H1 (cell line): ENCODE measurements at regions not wholly inside any gene's neighbourhood (a gene's known extent, or its start where the extent isn't known, plus 50 kb on each side); places are given as distances from the start of the nearest gene placed in this dataset.

Source experiments
- ATF3 ChIP-seq: IDR thresholded peaks from 2 replicates; pipeline ENCODE4 v1.6.1; 2011; ENCODE audit warnings: low read depth, mild to moderate bottlenecking, low read length; ENCODE audit not compliant: insufficient read depth
- CBX5 ChIP-seq: fragments of 300-800, 300-1000 bp; sonication (generic); IDR thresholded peaks from 2 replicates; pipeline ENCODE4 v1.7.1; 2016; ENCODE audit warnings: antibody characterized with exemption, low read length, low read depth
- CBX8 ChIP-seq: fragments of 300-800, 300-1000 bp; sonication (generic); IDR thresholded peaks from 2 replicates; pipeline ENCODE4 v1.7.1; 2016; ENCODE audit warnings: low read depth, low read length, borderline replicate concordance
- CEBPB ChIP-seq: IDR thresholded peaks from 2 replicates; pipeline ENCODE4 v1.6.1; 2012; ENCODE audit warnings: low read depth, low read length
- CHD1 ChIP-seq: IDR thresholded peaks from 2 replicates; pipeline ENCODE4 v1.6.1; 2012; ENCODE audit warnings: low read depth, low read length, improper control_type of control experiment
- CHD2 ChIP-seq: IDR thresholded peaks from 2 replicates; pipeline ENCODE4 v1.6.1; 2012; ENCODE audit warnings: low read length, improper control_type of control experiment
- CTCF ChIP-seq, 3 experiments: IDR thresholded peaks; 1 replicate in 2 of 3; 2 replicates in 1 of 3; pipeline versions ENCODE4 v1.5.1 to v1.6.1; 2011; ENCODE audit warnings: low read length in 3 of 3, mild to moderate bottlenecking in 3 of 3, inconsistent platforms in 2 of 3, low read depth in 1 of 3, moderate library complexity in 1 of 3; ENCODE audit not compliant: insufficient read depth in 1 of 3; ENCODE audit errors: control extremely low read depth in 1 of 3
- EZH2 ChIP-seq: fragments of 200-600 bp; sonication (generic); IDR thresholded peaks from 2 replicates; pipeline ENCODE4 v1.7.1; 2012; ENCODE audit warnings: low read depth, mild to moderate bottlenecking, moderate library complexity, low read length, inconsistent platforms; ENCODE audit not compliant: severe bottlenecking
- MAX ChIP-seq: IDR thresholded peaks from 2 replicates; pipeline ENCODE4 v1.6.1; 2012; ENCODE audit warnings: inconsistent platforms
- NRF1 ChIP-seq: IDR thresholded peaks from 2 replicates; pipeline ENCODE4 v1.6.1; 2011; ENCODE audit warnings: mild to moderate bottlenecking, low read depth, low read length, improper control_type of control experiment
- POLR2AphosphoS5 ChIP-seq: IDR thresholded peaks from 2 replicates; pipeline ENCODE4 v1.6.1; 2011; ENCODE audit warnings: low read depth, low read length
- RAD21 ChIP-seq, 2 experiments: IDR thresholded peaks in 1 of 2; conservative IDR thresholded peaks in 1 of 2; 2 replicates each; pipeline ENCODE4 v1.6.1; 2011; ENCODE audit warnings: low read depth in 2 of 2, low read length in 2 of 2, improper control_type of control experiment in 1 of 2, inconsistent platforms in 1 of 2, mild to moderate bottlenecking in 1 of 2, moderate library complexity in 1 of 2
- RNF2 ChIP-seq: fragments of 200-900, 300-1000 bp; sonication (generic); IDR thresholded peaks from 2 replicates; pipeline ENCODE4 v1.7.1; 2016; ENCODE audit warnings: borderline replicate concordance, low read depth, mild to moderate bottlenecking, antibody characterized with exemption, low read length; ENCODE audit not compliant: poor library complexity, severe bottlenecking; ENCODE audit errors: missing control alignments
- USF2 ChIP-seq: IDR thresholded peaks from 2 replicates; pipeline ENCODE4 v1.6.1; 2011; ENCODE audit warnings: low read length, improper control_type of control experiment

- TF ChIP-seq POLR2AphosphoS5: no peak
- no peak for TF ChIP-seq CBX8
- TF ChIP-seq EZH2: no peak
- no peak for TF ChIP-seq CTCF (IDR thresholded peaks at IDR 0.05; ENCODE audit: control extremely low read depth in 1 of 3, insufficient read depth in 1 of 3, low read depth in 1 of 3, low read length in 3 of 3)
- no peak for TF ChIP-seq CHD1
- no peak for TF ChIP-seq MAX
- no peak for TF ChIP-seq ATF3
- no peak for TF ChIP-seq NRF1
- no peak for TF ChIP-seq RAD21 (IDR thresholded peaks at IDR 0.05 in 1 of 2, conservative IDR thresholded peaks at IDR 0.05 in 1 of 2; ENCODE audit: low read depth in 2 of 2, low read length in 2 of 2)
- no peak for TF ChIP-seq CBX5
- no peak for TF ChIP-seq USF2
- no peak for TF ChIP-seq CEBPB
- TF ChIP-seq RNF2: no peak
- no peak for TF ChIP-seq CHD2
These were observed 293.6 kb upstream of the RGS6 start for GRCh38 chr14:71638523-71639196.
